Stomach (tissue), 8 donors: ENCODE measurements at regions not wholly inside any gene's neighbourhood (a gene's known extent, or its start where the extent isn't known, plus 50 kb on each side); places are given as distances from the start of the nearest gene placed in this dataset.

Experiments
- DNase-seq, 2 donors: peaks; one replicate each; pipeline versions ENCODE4 v3.0.0 to v3.0.0-alpha.2; 2013 to 2019
- H3K27ac ChIP-seq, 5 donors: fragments of 200-600 bp in 4 of 5; sonication (generic) in 4 of 5; one replicate each; pipeline ENCODE4 v1.5.1; 2013 to 2019; ENCODE audit warnings: mild to moderate bottlenecking in 1 of 5, moderate library complexity in 1 of 5
- H3K27me3 ChIP-seq, 3 donors: fragments of 200-600 bp; sonication (generic); one replicate each; pipeline ENCODE4 v1.5.1; 2017 to 2019; ENCODE audit warnings: mixed run types in 1 of 3
- H3K36me3 ChIP-seq, 4 donors: fragments of 200-600 bp; sonication (generic); 1 replicate in 3 of 4; 2 replicates in 1 of 4; pipeline ENCODE4 v1.5.1; 2016 to 2019
- H3K4me1 ChIP-seq, 4 donors: fragments of 200-600 bp; sonication (generic); one replicate each; pipeline ENCODE4 v1.5.1; 2016 to 2019
- H3K4me3 ChIP-seq, 4 donors: fragments of 200-600 bp; sonication (generic) in 3 of 4; one replicate each; pipeline ENCODE4 v1.5.1; 2016 to 2019; ENCODE audit warnings: mild to moderate bottlenecking in 1 of 4
- H3K9me3 ChIP-seq, 4 donors: fragments of 200-600 bp; sonication (generic); one replicate each; pipeline ENCODE4 v1.5.1; 2016 to 2019
- EP300 ChIP-seq: sonication (generic); formaldehyde crosslinking; IDR thresholded peaks from one replicate; pipeline ENCODE4 v1.6.1; 2017; ENCODE audit warnings: antibody characterized with exemption
- POLR2A ChIP-seq, 4 donors: fragments of 450-650 bp; IDR thresholded peaks; one replicate each; pipeline ENCODE4 v1.6.1; 2016; ENCODE audit warnings: antibody characterized with exemption in 4 of 4, control low read depth in 2 of 4, mild to moderate bottlenecking in 1 of 4, moderate library complexity in 1 of 4
- POLR2AphosphoS5 ChIP-seq, 3 donors: sonication (generic); formaldehyde crosslinking; IDR thresholded peaks; one replicate each; pipeline ENCODE4 v1.6.1; 2016; ENCODE audit warnings: antibody characterized with exemption in 3 of 3
- WGBS, 5 donors: extraction: QIAGEN DNeasy Blood & Tissue Kit in 3 of 5; methylation state at CpG; one replicate each; pipeline versions ENCODE4 v1.1.5 to v1.1.7; 2013 to 2018; 5-methylcytosine and 5-hydroxymethylcytosine counted together
- intact Hi-C: fragments of 100-400 bp; cut with DNase I; formaldehyde crosslinking; loops from one replicate; pipeline ENCODE4 v1.15.1; 2023; ENCODE audit warnings: low total_unique reads
- TF ChIP-seq, protein P1 (sequence below), 7 experiments: fragments of 450-650 bp in 4 of 7; fragments of 200-600 bp in 3 of 7; sonication (generic) in 3 of 7; IDR thresholded peaks; one replicate each; pipeline ENCODE4 v1.5.1; 2016 to 2019; ENCODE audit warnings: antibody characterized with exemption in 7 of 7, control low read depth in 2 of 7, mild to moderate bottlenecking in 1 of 7
- donor health status: healthy with polysubstance abuse.
- donor health status: Bipolar disorder and iron deficiency.
- donor health status: healthy.

DNA sequence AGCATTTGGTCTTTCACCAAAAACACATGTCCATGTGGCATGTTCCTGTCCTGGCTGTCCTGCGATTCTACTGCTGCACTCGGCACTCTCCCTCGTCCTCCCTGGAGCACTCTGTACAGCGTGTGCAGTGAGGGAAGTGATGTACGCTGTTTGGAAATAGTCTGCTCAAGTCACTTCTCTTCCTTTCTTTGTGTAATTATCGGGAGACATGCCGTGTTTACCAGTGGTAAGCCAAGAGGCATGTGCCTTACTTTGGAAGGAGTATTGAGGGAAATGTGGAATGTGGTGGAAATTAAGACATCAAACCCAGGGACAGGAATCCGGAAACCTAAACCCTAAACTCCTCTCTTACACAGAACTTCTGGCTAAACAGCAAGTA, 268.5 kb upstream of the FOXQ1 start:
- intact Hi-C loops: no loop called here
- H3K9me3 ChIP-seq: no peaks in the 10 kb centered on the region
- DNase-seq: no peak
- peaks cover 15 to 33% (median 23%) of the 10 kb centered on the region in 4 donors for H3K4me1 ChIP-seq
- H3K27me3 ChIP-seq: peaks cover 0 to 8% (median 0%) of the 10 kb centered on the region in 3 donors
- 70 to 84% (median 81%) methylated on average over 8 of the region's 8 CpGs for WGBS, 5 donors
- no peaks in the 10 kb centered on the region for H3K36me3 ChIP-seq
- H3K27ac ChIP-seq: peak overlapping the region; percentile 41 to 88 (median 81)
- TF ChIP-seq, protein P1, sequence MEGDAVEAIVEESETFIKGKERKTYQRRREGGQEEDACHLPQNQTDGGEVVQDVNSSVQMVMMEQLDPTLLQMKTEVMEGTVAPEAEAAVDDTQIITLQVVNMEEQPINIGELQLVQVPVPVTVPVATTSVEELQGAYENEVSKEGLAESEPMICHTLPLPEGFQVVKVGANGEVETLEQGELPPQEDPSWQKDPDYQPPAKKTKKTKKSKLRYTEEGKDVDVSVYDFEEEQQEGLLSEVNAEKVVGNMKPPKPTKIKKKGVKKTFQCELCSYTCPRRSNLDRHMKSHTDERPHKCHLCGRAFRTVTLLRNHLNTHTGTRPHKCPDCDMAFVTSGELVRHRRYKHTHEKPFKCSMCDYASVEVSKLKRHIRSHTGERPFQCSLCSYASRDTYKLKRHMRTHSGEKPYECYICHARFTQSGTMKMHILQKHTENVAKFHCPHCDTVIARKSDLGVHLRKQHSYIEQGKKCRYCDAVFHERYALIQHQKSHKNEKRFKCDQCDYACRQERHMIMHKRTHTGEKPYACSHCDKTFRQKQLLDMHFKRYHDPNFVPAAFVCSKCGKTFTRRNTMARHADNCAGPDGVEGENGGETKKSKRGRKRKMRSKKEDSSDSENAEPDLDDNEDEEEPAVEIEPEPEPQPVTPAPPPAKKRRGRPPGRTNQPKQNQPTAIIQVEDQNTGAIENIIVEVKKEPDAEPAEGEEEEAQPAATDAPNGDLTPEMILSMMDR (IDR thresholded peaks at IDR 0.05): no peak
- peak in 1 of 3 donors; percentile 20 for TF ChIP-seq POLR2AphosphoS5 (IDR thresholded peaks at IDR 0.05)
- no peak overlapping the region for H3K4me3 ChIP-seq

DNA sequence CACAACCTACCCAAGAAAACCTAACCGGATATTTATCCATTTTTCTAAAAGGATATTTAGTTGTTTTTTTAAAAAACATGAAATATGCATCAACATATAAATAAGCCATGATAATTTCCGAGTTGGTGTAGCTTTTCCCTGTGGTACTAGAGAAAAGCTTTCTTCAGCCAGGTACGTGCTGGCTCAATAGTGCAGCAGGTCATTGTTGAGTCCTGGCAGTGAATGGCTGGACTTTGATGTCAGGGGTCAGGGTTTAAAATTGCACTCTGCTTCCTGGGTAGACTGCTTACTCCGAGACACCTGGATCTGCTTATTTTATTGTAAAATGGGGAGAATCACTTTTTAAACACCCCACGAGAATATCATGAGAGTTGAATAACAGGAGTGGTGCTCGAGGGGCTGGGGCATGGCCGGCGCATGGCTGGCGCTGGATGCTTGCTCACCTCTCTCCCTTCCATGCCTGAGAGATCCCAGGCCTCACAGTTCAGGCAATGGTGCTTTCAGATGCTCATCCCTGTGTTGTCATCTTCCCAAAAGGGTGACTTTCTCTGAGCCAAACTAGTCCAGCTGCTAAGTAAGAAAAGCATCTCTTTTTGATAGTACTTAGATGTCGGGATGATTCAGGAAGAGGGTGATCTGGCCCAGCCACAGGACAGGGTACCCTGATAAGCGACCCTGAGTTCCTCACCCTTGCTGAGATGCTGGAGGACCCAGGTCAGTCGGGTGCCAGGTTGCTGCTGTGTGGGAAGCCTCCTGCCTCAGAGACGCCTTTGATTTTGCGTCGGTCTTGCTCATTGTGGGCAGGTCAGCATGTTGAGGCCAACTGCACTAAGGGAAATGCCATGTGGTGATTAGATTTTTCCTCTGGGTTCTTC, 269.1 kb upstream of the FOXQ1 start:
- H3K36me3 ChIP-seq: no peaks in the 10 kb centered on the region
- peaks cover 9 to 27% (median 17%) of the 10 kb centered on the region in 4 donors for H3K4me1 ChIP-seq
- H3K4me3 ChIP-seq: no peak overlapping the region
- TF ChIP-seq POLR2AphosphoS5 (IDR thresholded peaks at IDR 0.05) (no peak), POLR2A (IDR thresholded peaks at IDR 0.05) (no peak), EP300 (no peak)
- TF ChIP-seq, protein P1 (IDR thresholded peaks at IDR 0.05): no peak
- DNase-seq: no peak
- intact Hi-C loops: no loop called here
- no peaks in the 10 kb centered on the region for H3K9me3 ChIP-seq
- WGBS, 5 donors: 75 to 81% (median 79%) methylated on average over 15 of the region's 15 CpGs
- H3K27me3 ChIP-seq: peaks cover 0 to 8% (median 0%) of the 10 kb centered on the region in 3 donors
- H3K27ac ChIP-seq: peak overlapping the region; percentile 20 to 88 (median 81)

DNA sequence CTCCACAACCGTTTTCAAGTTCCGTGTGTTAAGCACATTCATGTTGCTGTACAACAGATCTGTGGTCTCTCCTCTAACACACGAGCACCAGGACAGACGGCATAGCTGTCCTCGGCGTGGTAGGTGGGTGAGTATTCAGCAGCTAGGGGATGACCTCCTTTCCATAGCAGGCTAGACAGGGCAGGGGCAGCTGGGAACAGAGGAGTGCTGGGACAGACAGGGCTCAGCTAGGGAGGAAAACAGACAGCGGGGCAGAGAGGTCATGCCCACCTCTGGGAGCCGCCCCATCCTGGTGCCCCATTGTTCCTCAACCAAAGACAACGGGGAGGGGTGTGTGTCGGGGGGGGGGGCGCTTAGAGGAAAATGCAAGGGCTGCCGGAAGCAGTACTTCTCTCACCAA, 271.5 kb upstream of the FOXQ1 start:
- H3K9me3 ChIP-seq: no peaks in the 10 kb centered on the region
- peaks cover 8 to 23% (median 14%) of the 10 kb centered on the region in 4 donors for H3K4me1 ChIP-seq
- H3K4me3 ChIP-seq: no peak overlapping the region
- no peak for TF ChIP-seq EP300
- TF ChIP-seq POLR2A (IDR thresholded peaks at IDR 0.05): no peak
- no peak for TF ChIP-seq POLR2AphosphoS5 (IDR thresholded peaks at IDR 0.05)
- TF ChIP-seq, protein P1 (IDR thresholded peaks at IDR 0.05): no peak
- no peak for DNase-seq
- H3K27me3 ChIP-seq: peaks cover 0 to 14% (median 0%) of the 10 kb centered on the region in 3 donors
- peak overlapping the region in 3 of 5 donors; percentile 49 to 78 (median 75) for H3K27ac ChIP-seq
- 54 to 67% (median 59%) methylated on average over 12 of the region's 12 CpGs for WGBS, 5 donors
- no peaks in the 10 kb centered on the region for H3K36me3 ChIP-seq
- intact Hi-C loops: no loop called here

DNA sequence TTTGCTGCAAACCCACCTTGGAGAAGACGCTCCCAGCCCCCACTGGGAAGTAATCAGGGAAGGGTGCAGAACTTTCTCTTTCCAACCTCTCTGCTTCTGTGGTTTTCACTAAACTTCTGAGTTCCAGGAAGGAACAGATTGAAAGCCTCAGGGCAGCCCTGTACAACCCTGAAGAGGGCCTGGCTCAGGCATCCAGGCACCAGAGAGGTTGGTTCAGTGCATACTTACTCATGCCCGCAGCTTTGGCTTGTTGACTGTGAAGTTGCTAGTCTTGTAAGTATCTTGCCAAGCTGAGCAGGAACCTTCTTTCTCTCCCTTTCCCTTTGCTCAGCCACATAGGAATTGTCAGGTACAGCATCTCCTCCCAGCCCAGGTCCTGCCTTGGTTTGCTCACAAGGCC, 272.2 kb upstream of the FOXQ1 start:
- no peaks in the 10 kb centered on the region for H3K36me3 ChIP-seq
- WGBS, 5 donors: 44 to 73% (median 59%) methylated on average over 2 of the region's 2 CpGs
- peaks cover 8 to 23% (median 14%) of the 10 kb centered on the region in 4 donors for H3K4me1 ChIP-seq
- H3K9me3 ChIP-seq: no peaks in the 10 kb centered on the region
- intact Hi-C loops: no loop called here
- H3K4me3 ChIP-seq: no peak overlapping the region
- TF ChIP-seq POLR2AphosphoS5 (IDR thresholded peaks at IDR 0.05): no peak
- TF ChIP-seq EP300: no peak
- TF ChIP-seq, protein P1 (IDR thresholded peaks at IDR 0.05): no peak
- TF ChIP-seq POLR2A (IDR thresholded peaks at IDR 0.05): no peak
- H3K27me3 ChIP-seq: peaks cover 0 to 14% (median 0%) of the 10 kb centered on the region in 3 donors
- H3K27ac ChIP-seq: peak overlapping the region; percentile 7 to 78 (median 49)
- DNase-seq: no peak
